Heart right ventricle (tissue), 16 donors: ENCODE measurements at regions not wholly inside any gene's neighbourhood (a gene's known extent, or its start where the extent isn't known, plus 50 kb on each side); places are given as distances from the start of the nearest gene placed in this dataset.

Experiments used
- ATAC-seq, 8 donors: fragments of 200-7000 bp; cut with Tn5 transposase; one replicate each; pipeline ENCODE4 v1.9.1; 2020; ENCODE audit warnings: mild to moderate bottlenecking in 8 of 8, moderate library complexity in 8 of 8, moderate number of reproducible peaks in 1 of 8
- DNase-seq, 2 donors: peaks; one replicate each; pipeline ENCODE4 v3.0.0-alpha.2; 2020
- H3K27ac ChIP-seq, 10 donors: fragments of 200-600 bp; sonication (generic) in 2 of 10; one replicate each; pipeline versions ENCODE4 v1.5.0 to v1.8.0; 2020 to 2022; ENCODE audit warnings: mild to moderate bottlenecking in 3 of 10
- H3K27me3 ChIP-seq, 7 donors: fragments of 200-600 bp; one replicate each; pipeline ENCODE4 v1.8.0; 2021 to 2022; ENCODE audit warnings: mild to moderate bottlenecking in 2 of 7
- H3K36me3 ChIP-seq, 9 donors: fragments of 200-600 bp; sonication (generic) in 1 of 9; one replicate each; pipeline versions ENCODE4 v1.5.0 to v1.8.0; 2020 to 2022; ENCODE audit warnings: mild to moderate bottlenecking in 2 of 9
- H3K4me1 ChIP-seq, 9 donors: fragments of 200-600 bp; sonication (generic) in 1 of 9; one replicate each; pipeline versions ENCODE4 v1.5.0 to v1.8.0; 2020 to 2022; ENCODE audit warnings: mild to moderate bottlenecking in 4 of 9
- H3K4me3 ChIP-seq, 10 donors: fragments of 200-600 bp; sonication (generic) in 2 of 10; one replicate each; pipeline versions ENCODE4 v1.5.0 to v1.8.0; 2020 to 2022; ENCODE audit warnings: mild to moderate bottlenecking in 7 of 10, moderate library complexity in 2 of 10
- H3K9me3 ChIP-seq, 11 donors: fragments of 200-600 bp in 10 of 11; sonication (generic) in 2 of 11; one replicate each; pipeline versions ENCODE4 v1.5.0 to v1.8.0; 2013 to 2022; ENCODE audit warnings: mild to moderate bottlenecking in 2 of 11, control low read depth in 1 of 11, moderate library complexity in 1 of 11
- CTCF ChIP-seq, 9 donors: fragments of 200-600 bp; sonication (generic) in 2 of 9; IDR thresholded peaks; one replicate each; pipeline versions ENCODE4 v1.5.0 to v1.8.0; 2021 to 2022; ENCODE audit warnings: antibody characterized with exemption in 9 of 9, mild to moderate bottlenecking in 5 of 9, moderate library complexity in 1 of 9
- WGBS, 2 donors: extraction: QIAGEN DNeasy Blood & Tissue Kit; methylation state at CpG; one replicate each; pipeline ENCODE4 v1.1.7; 2013; ENCODE audit warnings: inconsistent platforms in 1 of 2; 5-methylcytosine and 5-hydroxymethylcytosine counted together
- intact Hi-C, 10 donors: fragments of 100-400 bp; cut with DNase I; formaldehyde crosslinking; loops; one replicate each; pipeline versions ENCODE4 v1.11.1 to v1.14.2; 2022
- donor health status: Arrhythmogenic right ventricular cardiomyopathy.
- donor health status: ischemic (EF 13 %, LVEDD 7.1; RV severe dilation, severe dysfunction).
- donor health status: healthy with polysubstance abuse.
- donor health status: DM: no; HTN: yes; CAD: no.
- donor health status: DM: no; HTN: no; CAD: no.
- donor health status: ischemic (EF 25% LVEDD 6.9; RV normal size, moderate dysfunction).
- donor health status: ischemic (EF 25% LVEDD 5.7; RV mildly dilated, moderate dysfunction).
- donor health status: healthy.
- donor health status: DM: yes; HTN: yes; CAD: no.
- donor health status: Ischemic cardiomyopathy.
- donor health status: ischemic (EF 35%, LVEDD 5.7; RV mildly dilated, moderate dysfunction).
- donor health status: nonischemic (EF 11% LVEDD 7.7; RV severe dilation, severe dysfunction).
- donor health status: DM: yes; HTN: yes; CAD: no.
- donor health status: PGD.
- donor health status: ischemic (EF 29% LVEDD 5.4; RV normal size, mild dysfunction).
- donor health status: nonischemic (EF 23%, LVEDD 6.1; RV moderate dilation, normal function).

GRCh38 chr16:73190256-73190655 is 142.3 kb upstream of the ZFHX3 start:
- WGBS, 2 donors = 66 to 74% methylated on average over 2 of the region's 2 CpGs
- peaks cover 0 to 5% (median 0%) of the 10 kb centered on the region in 7 donors for H3K27me3 ChIP-seq
- DNase-seq (no peak), ATAC-seq (no peak)
- no peaks in the 10 kb centered on the region for H3K36me3 ChIP-seq
- H3K27ac ChIP-seq = no peak overlapping the region
- TF ChIP-seq CTCF (IDR thresholded peaks at IDR 0.05) = no peak
- no peak overlapping the region for H3K4me3 ChIP-seq
- intact Hi-C loops = loop anchor here in 5 of 10 donors (10.0 kb wide), 3 partner anchors 355 to 685 kb away; no protein-coding TSS in a partner anchor
- no peaks in the 10 kb centered on the region for H3K9me3 ChIP-seq
- peaks cover 0 to 7% (median 0%) of the 10 kb centered on the region in 9 donors for H3K4me1 ChIP-seq

- no peaks in the 10 kb centered on the region for H3K9me3 ChIP-seq
- intact Hi-C loops = no loop called here
- no peak overlapping the region for H3K4me3 ChIP-seq
- H3K27ac ChIP-seq = peak overlapping the region in 1 of 10 donors; percentile 15
- no peak for ATAC-seq
- H3K27me3 ChIP-seq = peaks cover 0 to 5% (median 0%) of the 10 kb centered on the region in 7 donors
- H3K36me3 ChIP-seq = no peaks in the 10 kb centered on the region
- no peak for TF ChIP-seq CTCF (IDR thresholded peaks at IDR 0.05)
- H3K4me1 ChIP-seq = peaks cover 0 to 7% (median 0%) of the 10 kb centered on the region in 9 donors
- no peak for DNase-seq
- 74 to 76% methylated on average over 13 of the region's 13 CpGs for WGBS, 2 donors
These were observed 141.2 kb upstream of the ZFHX3 start for GRCh38 chr16:73189136-73189535.

- Histone ChIP-seq H3K27ac (no peak overlapping the region), H3K27me3 (peaks cover 0 to 5% (median 0%) of the 10 kb centered on the region in 7 donors), H3K36me3 (no peaks in the 10 kb centered on the region), H3K9me3 (no peaks in the 10 kb centered on the region), H3K4me1 (peaks cover 0 to 9% (median 0%) of the 10 kb centered on the region in 9 donors), H3K4me3 (no peak overlapping the region)
- no peak for DNase-seq
- no peak for ATAC-seq
- intact Hi-C loops = no loop called here
- WGBS, 2 donors = 58 to 65% methylated on average over 4 of the region's 4 CpGs
- no peak for TF ChIP-seq CTCF (IDR thresholded peaks at IDR 0.05)
These were observed 139.0 kb upstream of the ZFHX3 start for GRCh38 chr16:73186752-73187601.

GRCh38 chr16:73185737-73186136 is 137.8 kb upstream of the ZFHX3 start:
- ATAC-seq (no peak), DNase-seq (no peak)
- peaks cover 0 to 9% (median 0%) of the 10 kb centered on the region in 9 donors for H3K4me1 ChIP-seq
- no peaks in the 10 kb centered on the region for H3K36me3 ChIP-seq
- intact Hi-C loops = no loop called here
- no peak overlapping the region for H3K4me3 ChIP-seq
- H3K9me3 ChIP-seq = no peaks in the 10 kb centered on the region
- H3K27ac ChIP-seq = no peak overlapping the region
- peaks cover 0 to 4% (median 0%) of the 10 kb centered on the region in 7 donors for H3K27me3 ChIP-seq
- 94 to 96% methylated on average over 11 of the region's 11 CpGs for WGBS, 2 donors
- no peak for TF ChIP-seq CTCF (IDR thresholded peaks at IDR 0.05)
